ENCODE measurements at regions not wholly inside any gene's neighbourhood (a gene's known extent, or its start where the extent isn't known, plus 50 kb on each side); places are given as distances from the start of the nearest gene placed in this dataset.

- Mint-ChIP-seq H3K27me3 (peaks cover 12% of the 10 kb centered on the region), H3K27ac (no peak overlapping the region), H3K36me3 (ENCODE audit: insufficient read depth) (no peaks in the 10 kb centered on the region), H3K4me3 (ENCODE audit: low read depth) (no peak overlapping the region), H3K9me3 (ENCODE audit: low read depth) (no peaks in the 10 kb centered on the region), H3K4me1 (ENCODE audit: low read depth) (no peaks in the 10 kb centered on the region)
- DNase-seq (ENCODE audit: low spot score, unreplicated experiment): no peak
- TF ChIP-seq, protein P1, sequence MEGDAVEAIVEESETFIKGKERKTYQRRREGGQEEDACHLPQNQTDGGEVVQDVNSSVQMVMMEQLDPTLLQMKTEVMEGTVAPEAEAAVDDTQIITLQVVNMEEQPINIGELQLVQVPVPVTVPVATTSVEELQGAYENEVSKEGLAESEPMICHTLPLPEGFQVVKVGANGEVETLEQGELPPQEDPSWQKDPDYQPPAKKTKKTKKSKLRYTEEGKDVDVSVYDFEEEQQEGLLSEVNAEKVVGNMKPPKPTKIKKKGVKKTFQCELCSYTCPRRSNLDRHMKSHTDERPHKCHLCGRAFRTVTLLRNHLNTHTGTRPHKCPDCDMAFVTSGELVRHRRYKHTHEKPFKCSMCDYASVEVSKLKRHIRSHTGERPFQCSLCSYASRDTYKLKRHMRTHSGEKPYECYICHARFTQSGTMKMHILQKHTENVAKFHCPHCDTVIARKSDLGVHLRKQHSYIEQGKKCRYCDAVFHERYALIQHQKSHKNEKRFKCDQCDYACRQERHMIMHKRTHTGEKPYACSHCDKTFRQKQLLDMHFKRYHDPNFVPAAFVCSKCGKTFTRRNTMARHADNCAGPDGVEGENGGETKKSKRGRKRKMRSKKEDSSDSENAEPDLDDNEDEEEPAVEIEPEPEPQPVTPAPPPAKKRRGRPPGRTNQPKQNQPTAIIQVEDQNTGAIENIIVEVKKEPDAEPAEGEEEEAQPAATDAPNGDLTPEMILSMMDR (IDR thresholded peaks at IDR 0.05; ENCODE audit: unreplicated experiment): no peak
Measured at GRCh38 chr19:31733591-31733990, 384.4 kb upstream of the TSHZ3 start.

- Mint-ChIP-seq H3K4me1 (ENCODE audit: low read depth) (no peaks in the 10 kb centered on the region), H3K4me3 (ENCODE audit: low read depth) (no peak overlapping the region)
Measured at GRCh38 chr19:31742249-31742648, 393.0 kb upstream of the TSHZ3 start.

GRCh38 chr19:31745731-31746130 is 396.5 kb upstream of the TSHZ3 start:
- H3K4me3 Mint-ChIP-seq (ENCODE audit: low read depth): no peak overlapping the region
- DNase-seq (ENCODE audit: low spot score, unreplicated experiment): no peak
- H3K27me3 Mint-ChIP-seq: peaks cover 1% of the 10 kb centered on the region
- TF ChIP-seq, protein P1 (IDR thresholded peaks at IDR 0.05; ENCODE audit: unreplicated experiment): no peak
- H3K36me3 Mint-ChIP-seq (ENCODE audit: insufficient read depth): no peaks in the 10 kb centered on the region
- H3K4me1 Mint-ChIP-seq (ENCODE audit: low read depth): peaks cover 2% of the 10 kb centered on the region
- H3K9me3 Mint-ChIP-seq (ENCODE audit: low read depth): no peaks in the 10 kb centered on the region
- no peak overlapping the region for H3K27ac Mint-ChIP-seq

More at GRCh38 chr19:31742249-31742648, 393.0 kb upstream of the TSHZ3 start:
- Mint-ChIP-seq H3K36me3 (ENCODE audit: insufficient read depth) (no peaks in the 10 kb centered on the region), H3K9me3 (ENCODE audit: low read depth) (no peaks in the 10 kb centered on the region), H3K27ac (no peak overlapping the region), H3K27me3 (peaks cover 6% of the 10 kb centered on the region)
- no peak for DNase-seq (ENCODE audit: low spot score, unreplicated experiment)
- TF ChIP-seq, protein P1 (IDR thresholded peaks at IDR 0.05; ENCODE audit: unreplicated experiment): no peak

- no peak for DNase-seq (ENCODE audit: low spot score, unreplicated experiment)
Measured at GRCh38 chr19:31749231-31749630, 400.0 kb upstream of the TSHZ3 start.

GRCh38 chr19:31759359-31759758 is 410.1 kb upstream of the TSHZ3 start:
- no peak for DNase-seq (ENCODE audit: low spot score, unreplicated experiment)
- no peak overlapping the region for H3K4me3 Mint-ChIP-seq (ENCODE audit: low read depth)
- H3K9me3 Mint-ChIP-seq (ENCODE audit: low read depth): peaks cover 9% of the 10 kb centered on the region
- no peaks in the 10 kb centered on the region for H3K36me3 Mint-ChIP-seq (ENCODE audit: insufficient read depth)
- no peaks in the 10 kb centered on the region for H3K4me1 Mint-ChIP-seq (ENCODE audit: low read depth)
- no peak overlapping the region for H3K27ac Mint-ChIP-seq
- H3K27me3 Mint-ChIP-seq: peaks cover 7% of the 10 kb centered on the region
- TF ChIP-seq, protein P1 (IDR thresholded peaks at IDR 0.05; ENCODE audit: unreplicated experiment): no peak

More at GRCh38 chr19:31749231-31749630, 400.0 kb upstream of the TSHZ3 start:
- Mint-ChIP-seq H3K36me3 (ENCODE audit: insufficient read depth) (no peaks in the 10 kb centered on the region), H3K27me3 (peaks cover 5% of the 10 kb centered on the region), H3K4me3 (ENCODE audit: low read depth) (no peak overlapping the region), H3K27ac (no peak overlapping the region), H3K9me3 (ENCODE audit: low read depth) (peaks cover 3% of the 10 kb centered on the region), H3K4me1 (ENCODE audit: low read depth) (peaks cover 2% of the 10 kb centered on the region)
- TF ChIP-seq, protein P1 (IDR thresholded peaks at IDR 0.05; ENCODE audit: unreplicated experiment): no peak
